ENCODE measurements at regions not wholly inside any gene's neighbourhood (a gene's known extent, or its start where the extent isn't known, plus 50 kb on each side); places are given as distances from the start of the nearest gene placed in this dataset.

DNA sequence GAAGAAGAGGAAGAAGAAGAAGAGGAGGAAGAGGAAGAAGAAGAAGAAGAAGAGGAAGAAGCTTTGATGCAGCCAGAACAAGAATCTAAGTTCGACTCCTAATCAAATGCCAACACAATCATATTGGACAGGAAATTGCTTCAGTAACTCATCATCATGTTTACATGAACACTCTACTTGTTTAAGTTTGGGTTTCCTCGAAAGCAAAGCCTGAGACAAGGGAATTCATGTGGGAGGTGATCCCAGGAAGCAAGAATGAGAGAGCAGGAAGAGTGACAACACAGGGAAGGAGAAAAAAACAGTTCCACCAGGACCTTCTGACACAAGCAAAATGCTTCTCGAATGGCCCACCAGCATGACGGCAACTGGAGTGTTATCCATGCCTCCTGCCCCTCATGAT lies 279.0 kb downstream of the PMP22 start (continued):
- TF ChIP-seq CTBP2 (IDR thresholded peaks at IDR 0.05; ENCODE audit: borderline replicate concordance, insufficient read depth, insufficient read length, low read length) (no peak), CBX8 (IDR thresholded peaks at IDR 0.05; ENCODE audit: borderline replicate concordance, low read depth, low read length) (no peak), EZH2 (IDR thresholded peaks at IDR 0.05; ENCODE audit: low read depth, low read length, severe bottlenecking) (no peak)

Measured in H1 (cell line).